Osteocyte (in vitro differentiated cells): ENCODE measurements at regions not wholly inside any gene's neighbourhood (a gene's known extent, or its start where the extent isn't known, plus 50 kb on each side); places are given as distances from the start of the nearest gene placed in this dataset.
"Not testable (repeated sequence)": the region's sequence is repeated elsewhere in the genome, so short reads cannot be mapped to it uniquely, and the experiment has no call there.

ENCODE experiments used
- DNase-seq: peaks from one replicate; pipeline ENCODE4 v3.0.0; 2021; ENCODE audit warnings: mixed read lengths; ENCODE audit not compliant: unreplicated experiment; ENCODE audit errors: extremely low spot score
- H3K27ac Mint-ChIP-seq: one replicate; pipeline ENCODE4 v1.8.0; 2021; ENCODE audit warnings: mild to moderate bottlenecking, mixed read lengths; ENCODE audit not compliant: unreplicated experiment
- H3K27me3 Mint-ChIP-seq: one replicate; pipeline ENCODE4 v1.8.0; 2021; ENCODE audit warnings: mixed read lengths; ENCODE audit not compliant: unreplicated experiment
- H3K36me3 Mint-ChIP-seq: one replicate; pipeline ENCODE4 v1.8.0; 2021; ENCODE audit warnings: mixed read lengths; ENCODE audit not compliant: unreplicated experiment
- H3K4me1 Mint-ChIP-seq: one replicate; pipeline ENCODE4 v1.8.0; 2021; ENCODE audit warnings: mixed read lengths; ENCODE audit not compliant: unreplicated experiment
- H3K4me3 Mint-ChIP-seq: one replicate; pipeline ENCODE4 v1.8.0; 2021; ENCODE audit warnings: mild to moderate bottlenecking, moderate library complexity, mixed read lengths; ENCODE audit not compliant: unreplicated experiment
- H3K9me3 Mint-ChIP-seq: one replicate; pipeline ENCODE4 v1.8.0; 2021; ENCODE audit warnings: mixed read lengths; ENCODE audit not compliant: unreplicated experiment
- TF ChIP-seq, protein P1 (sequence below): fragments of 200-600 bp; sonication (generic); IDR thresholded peaks from 2 replicates; pipeline ENCODE4 v1.5.0; 2021; ENCODE audit warnings: antibody characterized with exemption, mild to moderate bottlenecking, moderate library complexity

DNA sequence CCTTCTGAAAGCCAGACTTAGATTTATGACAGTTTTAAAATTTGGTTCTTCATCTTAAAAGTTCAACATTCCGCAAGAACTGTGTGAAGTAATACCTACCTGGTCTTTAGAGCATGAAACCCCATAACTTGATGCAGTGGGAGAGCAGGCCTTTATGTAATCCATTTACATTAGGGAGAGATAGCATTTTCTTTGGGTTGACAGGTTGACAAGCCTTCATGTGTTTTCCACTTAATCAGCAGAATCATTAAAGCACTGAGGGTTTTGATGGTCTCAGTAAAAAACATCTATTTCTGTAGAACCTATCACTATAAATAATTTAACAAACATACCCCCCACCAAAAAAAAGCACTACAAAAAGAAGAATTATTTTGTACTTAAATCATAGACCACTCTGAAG is 121.6 kb upstream of the KIF2A start:
- Mint-ChIP-seq H3K9me3 (no peaks in the 10 kb centered on the region), H3K4me1 (no peaks in the 10 kb centered on the region), H3K4me3 (no peak overlapping the region), H3K27me3 (peaks cover 14% of the 10 kb centered on the region), H3K27ac (no peak overlapping the region), H3K36me3 (no peaks in the 10 kb centered on the region)
- TF ChIP-seq, protein P1, sequence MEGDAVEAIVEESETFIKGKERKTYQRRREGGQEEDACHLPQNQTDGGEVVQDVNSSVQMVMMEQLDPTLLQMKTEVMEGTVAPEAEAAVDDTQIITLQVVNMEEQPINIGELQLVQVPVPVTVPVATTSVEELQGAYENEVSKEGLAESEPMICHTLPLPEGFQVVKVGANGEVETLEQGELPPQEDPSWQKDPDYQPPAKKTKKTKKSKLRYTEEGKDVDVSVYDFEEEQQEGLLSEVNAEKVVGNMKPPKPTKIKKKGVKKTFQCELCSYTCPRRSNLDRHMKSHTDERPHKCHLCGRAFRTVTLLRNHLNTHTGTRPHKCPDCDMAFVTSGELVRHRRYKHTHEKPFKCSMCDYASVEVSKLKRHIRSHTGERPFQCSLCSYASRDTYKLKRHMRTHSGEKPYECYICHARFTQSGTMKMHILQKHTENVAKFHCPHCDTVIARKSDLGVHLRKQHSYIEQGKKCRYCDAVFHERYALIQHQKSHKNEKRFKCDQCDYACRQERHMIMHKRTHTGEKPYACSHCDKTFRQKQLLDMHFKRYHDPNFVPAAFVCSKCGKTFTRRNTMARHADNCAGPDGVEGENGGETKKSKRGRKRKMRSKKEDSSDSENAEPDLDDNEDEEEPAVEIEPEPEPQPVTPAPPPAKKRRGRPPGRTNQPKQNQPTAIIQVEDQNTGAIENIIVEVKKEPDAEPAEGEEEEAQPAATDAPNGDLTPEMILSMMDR: no peak
- no peak for DNase-seq

DNA sequence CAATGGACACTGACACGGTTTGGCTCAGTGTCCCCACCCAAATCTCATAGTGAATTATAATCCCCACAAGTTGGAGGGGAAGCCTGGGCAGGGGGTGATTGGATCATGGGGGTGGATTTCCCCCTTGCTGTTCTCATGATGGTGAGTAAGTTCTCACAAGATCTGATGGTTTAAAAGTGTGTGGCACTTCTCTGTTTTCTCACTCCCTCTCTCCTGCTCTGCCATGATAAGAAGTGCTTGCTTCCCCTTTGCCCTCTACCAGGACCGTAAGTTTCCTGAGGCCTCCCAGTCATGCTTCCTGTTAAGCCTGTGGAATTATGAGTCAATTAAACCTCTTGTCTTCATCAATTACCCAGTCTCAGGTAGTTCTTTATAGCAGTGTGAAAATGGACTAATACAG is 115.8 kb upstream of the KIF2A start:
- Mint-ChIP-seq H3K27ac (no peak overlapping the region), H3K4me1 (no peaks in the 10 kb centered on the region), H3K9me3 (peaks cover 7% of the 10 kb centered on the region), H3K36me3 (no peaks in the 10 kb centered on the region), H3K4me3 (no peak overlapping the region), H3K27me3 (peaks cover 8% of the 10 kb centered on the region)
- no peak for DNase-seq
- TF ChIP-seq, protein P1: no peak

DNA sequence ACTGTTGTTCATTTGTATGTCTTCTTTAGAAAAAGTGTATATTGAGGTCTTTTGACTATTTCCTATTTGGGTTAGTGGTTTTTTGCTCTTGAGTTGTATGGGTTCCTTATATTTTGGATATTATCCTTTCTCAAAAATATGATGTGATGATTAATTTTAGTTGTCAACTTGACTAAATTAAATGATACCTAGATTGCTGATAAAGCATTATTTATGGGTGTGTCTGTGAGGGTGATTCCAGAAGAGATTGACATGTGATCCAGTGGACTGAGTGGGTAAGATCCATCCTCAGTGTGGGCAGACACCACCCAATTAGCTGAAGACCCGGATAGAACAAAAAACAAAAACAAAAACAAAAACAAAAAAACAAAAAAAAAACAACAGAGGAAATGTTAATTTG is 115.1 kb upstream of the KIF2A start:
- Mint-ChIP-seq H3K4me3 (no peak overlapping the region), H3K27me3 (peaks cover 8% of the 10 kb centered on the region), H3K9me3 (peaks cover 7% of the 10 kb centered on the region), H3K4me1 (no peaks in the 10 kb centered on the region), H3K27ac (no peak overlapping the region), H3K36me3 (no peaks in the 10 kb centered on the region)
- TF ChIP-seq, protein P1: no peak
- DNase-seq: no peak

DNA sequence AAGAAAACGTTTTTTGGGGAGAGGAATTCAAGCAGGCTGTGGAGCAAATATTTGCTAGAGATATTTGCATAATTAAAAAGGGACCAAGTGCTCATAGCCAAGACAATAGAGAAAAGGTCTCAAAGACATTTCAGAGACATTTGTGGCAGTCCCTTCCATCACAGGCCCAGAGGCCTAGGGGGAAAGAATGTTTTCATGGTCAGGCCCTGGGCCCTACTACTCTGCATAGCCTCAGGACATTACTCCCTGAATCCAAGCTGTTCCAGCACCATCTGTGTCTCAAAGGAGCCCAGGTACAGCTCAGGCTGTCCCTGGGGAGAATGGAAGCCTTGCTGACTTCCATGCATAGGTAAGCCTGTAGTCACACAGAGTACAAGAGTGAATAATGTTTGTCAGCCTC is 113.0 kb upstream of the KIF2A start:
- H3K36me3 Mint-ChIP-seq: no peaks in the 10 kb centered on the region
- no peak for DNase-seq
- H3K4me1 Mint-ChIP-seq: no peaks in the 10 kb centered on the region
- TF ChIP-seq, protein P1: no peak
- no peak overlapping the region for H3K27ac Mint-ChIP-seq
- peaks cover 8% of the 10 kb centered on the region for H3K27me3 Mint-ChIP-seq
- peaks cover 7% of the 10 kb centered on the region for H3K9me3 Mint-ChIP-seq
- no peak overlapping the region for H3K4me3 Mint-ChIP-seq

DNA sequence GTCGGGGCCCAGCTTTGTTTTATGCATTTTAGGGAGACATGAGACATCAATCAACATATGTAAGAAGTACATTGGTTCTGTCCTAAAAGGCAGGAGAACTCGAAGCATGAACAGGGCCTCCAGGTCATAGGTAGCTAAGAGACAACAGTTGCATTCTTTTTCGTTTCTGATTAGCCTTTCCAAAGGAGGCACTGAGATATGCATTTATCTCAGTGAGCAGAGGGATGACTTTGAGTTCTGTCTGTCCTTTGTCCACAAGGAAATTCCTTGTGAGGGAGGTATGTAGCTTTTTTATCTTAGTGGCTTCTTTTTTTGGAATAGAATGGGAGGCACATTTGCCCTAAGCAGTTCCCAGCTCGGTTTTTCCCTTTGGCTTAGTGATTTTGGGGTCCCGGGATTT is 109.5 kb upstream of the KIF2A start:
- H3K4me1 Mint-ChIP-seq, DNase-seq, H3K36me3 Mint-ChIP-seq, H3K4me3 Mint-ChIP-seq, H3K9me3 Mint-ChIP-seq, H3K27ac Mint-ChIP-seq: not testable (repeated sequence)
- peaks cover 18% of the 10 kb centered on the region for H3K27me3 Mint-ChIP-seq

DNA sequence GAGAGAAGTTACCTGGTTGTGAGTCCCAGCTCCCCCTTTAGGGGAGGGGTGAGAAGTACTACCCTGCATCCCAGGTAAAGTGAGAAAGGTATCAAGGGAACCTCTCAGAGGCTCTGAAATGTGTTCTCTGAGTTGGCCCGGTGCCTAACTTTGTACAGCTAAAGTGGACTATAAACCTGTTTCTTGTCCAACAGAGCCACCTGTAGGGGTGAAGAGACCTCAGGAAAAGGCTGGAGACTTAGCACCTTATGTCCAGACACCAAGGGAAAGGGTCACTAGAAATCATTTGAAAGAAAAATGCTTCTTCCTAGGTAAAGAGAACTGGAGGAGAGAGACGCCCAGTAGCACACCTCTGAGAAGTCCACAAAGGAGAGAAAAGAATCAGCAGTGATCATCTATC is 108.3 kb upstream of the KIF2A start:
- Mint-ChIP-seq H3K4me3 (no peak overlapping the region), H3K27ac (no peak overlapping the region), H3K36me3 (no peaks in the 10 kb centered on the region), H3K27me3 (peaks cover 29% of the 10 kb centered on the region), H3K4me1 (no peaks in the 10 kb centered on the region), H3K9me3 (no peaks in the 10 kb centered on the region)
- TF ChIP-seq, protein P1: no peak
- DNase-seq: no peak
